Ovary (tissue), 3 donors: ENCODE measurements at regions not wholly inside any gene's neighbourhood (a gene's known extent, or its start where the extent isn't known, plus 50 kb on each side); places are given as distances from the start of the nearest gene placed in this dataset.

Experiments
- CTCF ChIP-seq, 3 donors: fragments of 450-650 bp in 2 of 3; fragments of 200-600 bp in 1 of 3; IDR thresholded peaks; one replicate each; pipeline versions ENCODE4 v1.5.1 to v1.8.0; 2016 to 2022; ENCODE audit warnings: antibody characterized with exemption in 3 of 3, mild to moderate bottlenecking in 1 of 3
- EP300 ChIP-seq: sonication (generic); formaldehyde crosslinking; IDR thresholded peaks from one replicate; pipeline ENCODE4 v1.6.1; 2017; ENCODE audit warnings: antibody characterized with exemption
- POLR2A ChIP-seq: fragments of 450-650 bp; IDR thresholded peaks from one replicate; pipeline ENCODE4 v1.6.1; 2017; ENCODE audit warnings: antibody characterized with exemption, mild to moderate bottlenecking, moderate library complexity
- donor health status: DM: no; HTN: no; CAD: no.

- TF ChIP-seq POLR2A (no peak), CTCF (IDR thresholded peaks at IDR 0.05) (no peak), EP300 (no peak)
These were observed 156.1 kb downstream of the ZNF664 start for GRCh38 chr12:124129132-124129531.
